Loucy (cell line): ENCODE measurements at regions not wholly inside any gene's neighbourhood (a gene's known extent, or its start where the extent isn't known, plus 50 kb on each side); places are given as distances from the start of the nearest gene placed in this dataset.

Experiments
- H2AFZ ChIP-seq: fragments of 200-600 bp; sonication (generic); 2 replicates; pipeline ENCODE4 v1.6.0; 2016; ENCODE audit warnings: antibody characterized with exemption, mild to moderate bottlenecking, low read length, moderate library complexity
- H3F3A ChIP-seq: fragments of 200-600 bp; 2 replicates; pipeline ENCODE4 v1.6.0; 2016; ENCODE audit warnings: antibody characterized with exemption, low read depth, mild to moderate bottlenecking
- H3K27me3 ChIP-seq: fragments of 200-600 bp; sonication (generic); 2 replicates; pipeline ENCODE4 v1.6.1; 2014; ENCODE audit warnings: low read length, mild to moderate bottlenecking; ENCODE audit not compliant: insufficient read depth, poor library complexity, severe bottlenecking
- H3K36me3 ChIP-seq: fragments of 200-600 bp; sonication (generic); 2 replicates; pipeline ENCODE4 v1.6.1; 2016; ENCODE audit warnings: low read length; ENCODE audit not compliant: insufficient read depth
- H3K4me1 ChIP-seq: fragments of 200-600 bp; sonication (generic); 2 replicates; pipeline ENCODE4 v1.5.1; 2014; ENCODE audit warnings: low read length, mild to moderate bottlenecking; ENCODE audit not compliant: insufficient read depth, poor library complexity, severe bottlenecking
- H3K4me2 ChIP-seq: fragments of 200-600 bp; sonication (generic); 2 replicates; pipeline ENCODE4 v1.6.0; 2014; ENCODE audit warnings: antibody characterized with exemption, low read length, low read depth, mild to moderate bottlenecking; ENCODE audit not compliant: poor library complexity, severe bottlenecking
- H3K4me3 ChIP-seq: fragments of 200-600 bp; sonication (generic); 2 replicates; pipeline ENCODE4 v1.5.1; 2014; ENCODE audit warnings: low read length, mild to moderate bottlenecking, mixed read lengths; ENCODE audit not compliant: poor library complexity, severe bottlenecking
- H3K79me2 ChIP-seq: fragments of 200-600 bp; sonication (generic); 2 replicates; pipeline ENCODE4 v1.6.1; 2014; ENCODE audit warnings: low read length; ENCODE audit not compliant: insufficient read depth
- H3K9ac ChIP-seq: fragments of 200-600 bp; sonication (generic); 2 replicates; pipeline ENCODE4 v1.6.0; 2014; ENCODE audit warnings: mild to moderate bottlenecking, low read depth, low read length, moderate library complexity; ENCODE audit not compliant: poor library complexity, severe bottlenecking
- H3K9me2 ChIP-seq: fragments of 200-600 bp; sonication (generic); replicated peaks from 2 replicates; pipeline ENCODE4 v1.6.1; 2016; ENCODE audit warnings: low read depth, low read length, mixed read lengths
- H3K9me3 ChIP-seq: fragments of 200-600 bp; sonication (generic); 2 replicates; pipeline ENCODE4 v1.6.1; 2014; ENCODE audit warnings: mild to moderate bottlenecking, antibody characterized with exemption, low read length, low read depth; ENCODE audit not compliant: insufficient read depth
- H4K20me1 ChIP-seq: fragments of 200-600 bp; sonication (generic); 2 replicates; pipeline ENCODE4 v1.6.0; 2014; ENCODE audit warnings: antibody characterized with exemption, low read length, mild to moderate bottlenecking; ENCODE audit not compliant: insufficient read depth, poor library complexity, severe bottlenecking
- EZH2phosphoT487 ChIP-seq: fragments of 200-600 bp; IDR thresholded peaks from 2 replicates; pipeline ENCODE4 v1.6.1; 2018; ENCODE audit warnings: antibody characterized with exemption, mild to moderate bottlenecking, moderate library complexity, borderline replicate concordance
- TF ChIP-seq, protein P1 (sequence below): fragments of 200-600 bp; sonication (generic); conservative IDR thresholded peaks from 2 replicates; pipeline ENCODE4 v1.5.1; 2014; ENCODE audit warnings: mild to moderate bottlenecking, antibody characterized with exemption, low read length

DNA sequence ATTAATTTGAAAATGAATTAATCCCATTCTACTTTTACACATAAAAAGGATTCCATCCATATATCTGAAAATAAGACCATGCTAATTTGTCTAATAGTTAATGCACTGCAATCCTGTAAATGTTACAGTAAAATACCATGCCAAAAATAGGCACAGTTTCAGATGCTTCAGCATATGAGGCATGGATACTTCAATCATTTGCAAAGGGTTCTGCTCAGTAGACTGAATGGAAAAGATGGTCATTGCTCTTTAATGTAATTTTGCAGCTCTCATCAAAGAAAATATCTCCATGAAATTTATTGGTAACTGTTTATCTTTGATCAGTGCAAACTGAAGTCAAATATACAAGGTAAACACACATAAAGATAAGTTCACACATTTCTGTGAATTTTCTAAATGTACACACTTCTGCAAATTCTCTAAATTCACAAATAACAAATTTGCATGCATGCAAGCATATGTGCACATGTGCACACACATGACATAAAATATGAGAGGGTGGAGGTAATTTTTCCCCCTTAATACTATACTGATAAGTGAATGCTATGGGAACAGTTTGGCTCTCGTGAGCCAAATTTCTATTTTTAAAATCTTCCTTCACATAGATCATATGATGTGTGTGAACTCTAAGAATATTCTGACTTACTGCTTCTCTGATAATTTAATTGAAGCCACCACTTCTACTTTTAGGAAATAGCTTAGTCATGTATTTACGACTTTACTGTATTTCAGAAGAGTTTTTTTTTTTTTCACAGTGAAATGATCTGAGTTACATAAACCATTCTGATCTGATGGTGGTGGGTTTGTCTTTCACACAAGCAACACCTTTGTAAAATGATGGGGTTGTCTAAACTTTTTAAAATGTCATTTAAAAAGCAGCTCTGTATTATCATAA, 996.8 kb upstream of the CITED2 start:
- H3F3A ChIP-seq: no peaks in the 10 kb centered on the region
- no peak for TF ChIP-seq EZH2phosphoT487
- H3K4me3 ChIP-seq: no peak overlapping the region
- no peaks in the 10 kb centered on the region for H4K20me1 ChIP-seq
- no peaks in the 10 kb centered on the region for H3K9me3 ChIP-seq
- H2AFZ ChIP-seq: no peak overlapping the region
- H3K36me3 ChIP-seq: no peaks in the 10 kb centered on the region
- H3K4me2 ChIP-seq: no peak overlapping the region
- H3K79me2 ChIP-seq: no peaks in the 10 kb centered on the region
- H3K4me1 ChIP-seq: no peaks in the 10 kb centered on the region
- H3K9me2 ChIP-seq: no peaks in the 10 kb centered on the region
- no peak overlapping the region for H3K9ac ChIP-seq
- no peaks in the 10 kb centered on the region for H3K27me3 ChIP-seq

DNA sequence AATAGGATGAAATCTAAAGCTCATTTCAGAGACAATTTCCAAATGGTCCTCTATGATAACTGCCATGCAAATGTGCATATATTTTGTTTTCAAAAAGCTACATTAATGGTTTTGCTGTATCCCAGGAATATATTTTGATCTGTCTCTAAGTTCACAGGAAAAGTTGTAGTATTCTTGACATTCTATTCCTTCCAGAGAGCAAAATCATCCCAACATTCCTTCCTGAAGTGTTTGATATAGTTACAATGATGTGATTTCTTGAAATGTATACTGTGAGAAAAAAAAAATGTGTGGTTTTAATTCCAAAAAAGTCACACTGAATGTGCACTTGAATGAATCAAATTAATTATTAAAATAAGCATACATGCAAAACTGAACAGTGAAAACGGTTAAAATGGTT, 996.0 kb upstream of the CITED2 start:
- TF ChIP-seq, protein P1, sequence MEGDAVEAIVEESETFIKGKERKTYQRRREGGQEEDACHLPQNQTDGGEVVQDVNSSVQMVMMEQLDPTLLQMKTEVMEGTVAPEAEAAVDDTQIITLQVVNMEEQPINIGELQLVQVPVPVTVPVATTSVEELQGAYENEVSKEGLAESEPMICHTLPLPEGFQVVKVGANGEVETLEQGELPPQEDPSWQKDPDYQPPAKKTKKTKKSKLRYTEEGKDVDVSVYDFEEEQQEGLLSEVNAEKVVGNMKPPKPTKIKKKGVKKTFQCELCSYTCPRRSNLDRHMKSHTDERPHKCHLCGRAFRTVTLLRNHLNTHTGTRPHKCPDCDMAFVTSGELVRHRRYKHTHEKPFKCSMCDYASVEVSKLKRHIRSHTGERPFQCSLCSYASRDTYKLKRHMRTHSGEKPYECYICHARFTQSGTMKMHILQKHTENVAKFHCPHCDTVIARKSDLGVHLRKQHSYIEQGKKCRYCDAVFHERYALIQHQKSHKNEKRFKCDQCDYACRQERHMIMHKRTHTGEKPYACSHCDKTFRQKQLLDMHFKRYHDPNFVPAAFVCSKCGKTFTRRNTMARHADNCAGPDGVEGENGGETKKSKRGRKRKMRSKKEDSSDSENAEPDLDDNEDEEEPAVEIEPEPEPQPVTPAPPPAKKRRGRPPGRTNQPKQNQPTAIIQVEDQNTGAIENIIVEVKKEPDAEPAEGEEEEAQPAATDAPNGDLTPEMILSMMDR: no peak
- no peak for TF ChIP-seq EZH2phosphoT487
- Histone ChIP-seq H3K9me3 (no peaks in the 10 kb centered on the region), H3K9ac (no peak overlapping the region), H4K20me1 (no peaks in the 10 kb centered on the region), H3K4me3 (no peak overlapping the region), H3K79me2 (no peaks in the 10 kb centered on the region), H3K4me1 (no peaks in the 10 kb centered on the region), H3F3A (no peaks in the 10 kb centered on the region), H3K36me3 (no peaks in the 10 kb centered on the region), H3K4me2 (no peak overlapping the region), H2AFZ (no peak overlapping the region), H3K9me2 (no peaks in the 10 kb centered on the region), H3K27me3 (no peaks in the 10 kb centered on the region)

DNA sequence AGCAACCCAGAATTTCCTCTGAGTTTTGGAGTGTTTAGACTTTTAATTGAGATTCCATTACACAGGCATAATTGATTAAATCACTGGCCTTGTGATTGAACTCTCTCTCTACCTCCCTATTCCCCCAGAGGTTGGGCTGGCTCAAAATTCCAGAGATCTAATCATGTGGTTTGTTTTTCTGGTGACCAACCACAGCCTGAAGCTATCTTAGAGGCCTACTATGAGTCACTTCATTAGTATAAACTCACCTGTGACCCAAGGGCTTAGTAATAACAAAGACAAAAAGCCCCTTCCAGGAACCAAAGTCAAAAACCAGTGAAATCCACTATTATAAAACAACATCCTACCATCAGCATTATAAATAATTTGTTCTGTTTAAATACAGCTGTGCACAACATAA, 992.5 kb upstream of the CITED2 start:
- Histone ChIP-seq H3K4me2 (no peak overlapping the region), H2AFZ (no peak overlapping the region), H3K9me3 (no peaks in the 10 kb centered on the region), H3F3A (no peaks in the 10 kb centered on the region), H3K79me2 (no peaks in the 10 kb centered on the region), H3K9ac (no peak overlapping the region), H3K9me2 (no peaks in the 10 kb centered on the region), H3K4me1 (no peaks in the 10 kb centered on the region), H3K27me3 (no peaks in the 10 kb centered on the region), H3K36me3 (no peaks in the 10 kb centered on the region), H3K4me3 (no peak overlapping the region), H4K20me1 (no peaks in the 10 kb centered on the region)
- TF ChIP-seq, protein P1: no peak
- no peak for TF ChIP-seq EZH2phosphoT487

DNA sequence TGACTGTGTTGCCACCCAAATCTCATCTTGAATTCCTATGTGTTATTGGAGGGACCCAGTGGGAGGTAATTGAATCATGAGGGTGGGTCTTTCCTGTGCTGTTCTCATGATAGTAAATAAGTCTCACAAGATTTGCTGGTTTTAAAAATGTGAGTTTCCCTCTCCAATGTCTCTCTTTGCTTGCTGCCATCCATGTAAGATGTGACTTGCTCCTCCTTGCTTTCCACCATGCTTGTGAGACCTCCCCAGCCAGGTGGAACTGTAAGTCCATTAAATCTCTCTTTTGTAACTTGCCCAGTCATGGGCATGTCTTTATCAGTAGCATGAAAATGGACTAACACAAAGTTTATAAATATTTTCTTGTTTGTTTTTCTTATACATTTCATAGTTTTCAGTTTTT, 990.5 kb upstream of the CITED2 start:
- Histone ChIP-seq H3K4me3 (no peak overlapping the region), H3K36me3 (no peaks in the 10 kb centered on the region), H3K4me1 (no peaks in the 10 kb centered on the region), H3K9me3 (no peaks in the 10 kb centered on the region), H3K27me3 (no peaks in the 10 kb centered on the region), H3K79me2 (no peaks in the 10 kb centered on the region), H3K4me2 (no peak overlapping the region), H3F3A (no peaks in the 10 kb centered on the region), H3K9me2 (no peaks in the 10 kb centered on the region; the same call in 1 of the 2 replicates), H2AFZ (no peak overlapping the region), H4K20me1 (no peaks in the 10 kb centered on the region), H3K9ac (no peak overlapping the region)
- no peak for TF ChIP-seq EZH2phosphoT487
- TF ChIP-seq, protein P1: no peak
